Activated CD8-positive, alpha-beta T cell treated with anti-CD3 and anti-CD28 coated beads for 36 hours (primary cell): ENCODE measurements at regions not wholly inside any gene's neighbourhood (a gene's known extent, or its start where the extent isn't known, plus 50 kb on each side); places are given as distances from the start of the nearest gene placed in this dataset.
"Not testable (repeated sequence)": the region's sequence is repeated elsewhere in the genome, so short reads cannot be mapped to it uniquely, and the experiment has no call there.

ENCODE experiments used
- ATAC-seq: fragments of 200-7000 bp; cut with Tn5 transposase; one replicate; pipeline ENCODE4 v1.10.0; 2021; ENCODE audit warnings: mild to moderate bottlenecking, moderate library complexity
- CTCF ChIA-PET: fragments of 350-600 bp; sonication (Branson Sonifier 250); formaldehyde crosslinking; loops from one replicate; lab custom pipeline; 2021; ENCODE audit warnings: antibody characterized with exemption; lab: Charles Lee
- POLR2A ChIA-PET: fragments of 350-600 bp; sonication (Branson Sonifier 250); formaldehyde crosslinking; loops from one replicate; lab custom pipeline; 2021; ENCODE audit warnings: antibody characterized with exemption; lab: Charles Lee
- DNase-seq: peaks from one replicate; pipeline ENCODE4 v3.0.0-alpha.2; 2020
- H3K27ac Mint-ChIP-seq: one replicate; pipeline ENCODE4 v1.8.0; 2021; ENCODE audit warnings: mild to moderate bottlenecking, mixed read lengths
- H3K27me3 Mint-ChIP-seq: one replicate; pipeline ENCODE4 v1.8.0; 2021; ENCODE audit warnings: mixed read lengths
- H3K36me3 Mint-ChIP-seq: one replicate; pipeline ENCODE4 v1.8.0; 2021; ENCODE audit warnings: low read depth, mixed read lengths
- H3K4me1 Mint-ChIP-seq: one replicate; pipeline ENCODE4 v1.8.0; 2021; ENCODE audit warnings: low read depth, mixed read lengths
- H3K4me3 Mint-ChIP-seq: one replicate; pipeline ENCODE4 v1.8.0; 2021; ENCODE audit warnings: mild to moderate bottlenecking, moderate library complexity, mixed read lengths
- H3K9me3 Mint-ChIP-seq: one replicate; pipeline ENCODE4 v1.8.0; 2021; ENCODE audit warnings: mixed read lengths
- intact Hi-C: fragments of 100-400 bp; cut with micrococcal nuclease; formaldehyde crosslinking; loops from one replicate; pipeline ENCODE4 v1.10.0; 2022
- TF ChIP-seq, protein P1 (sequence below): fragments of 200-600 bp; IDR thresholded peaks from one replicate; pipeline ENCODE4 v1.8.0; 2022; ENCODE audit warnings: antibody characterized with exemption, mild to moderate bottlenecking

DNA sequence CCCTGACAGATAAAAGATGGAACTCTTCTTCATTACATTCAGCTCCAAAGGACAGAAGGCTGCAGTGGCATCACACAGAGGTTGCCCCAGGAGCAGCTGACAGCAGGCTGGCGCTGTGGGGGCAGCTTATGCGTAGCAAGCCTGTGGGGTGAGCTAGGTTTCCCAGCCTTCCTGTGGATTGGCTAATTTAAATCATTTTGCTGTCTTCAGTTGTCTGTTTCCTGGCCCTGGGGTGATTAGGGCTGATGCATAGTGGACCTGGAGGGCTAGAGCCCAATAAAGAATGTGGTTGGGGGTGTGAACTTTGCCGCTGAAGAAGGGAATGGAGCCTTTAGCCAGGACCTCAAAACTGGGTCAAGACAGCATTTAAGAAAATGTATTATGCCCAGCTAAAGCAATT lies 1038.0 kb downstream of the SOCS6 start:
- DNase-seq, result no peak

DNA sequence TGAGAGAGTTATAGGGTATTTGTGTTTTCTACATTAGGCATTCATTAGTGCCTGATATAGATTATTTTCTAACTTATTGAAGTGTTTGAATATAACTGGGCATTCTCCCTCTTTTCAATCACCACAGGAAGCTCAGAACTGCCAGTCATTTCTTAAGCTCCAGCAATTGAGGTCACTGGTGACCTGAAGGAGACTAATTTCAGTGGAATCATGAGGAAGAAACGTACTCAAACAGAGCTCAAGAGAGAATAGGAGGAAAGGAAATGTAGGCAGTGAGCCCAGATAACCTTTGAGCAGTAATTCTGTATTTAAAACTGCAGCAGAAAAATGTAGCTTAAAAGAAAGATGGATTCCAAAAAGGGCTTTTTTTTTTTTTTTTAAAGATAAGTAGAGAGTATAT lies 1035.5 kb downstream of the SOCS6 start:
- POLR2A ChIA-PET, result interaction anchor here (0.6 kb wide), 1 partner anchor 444 kb away, joined by 3 read pairs; no protein-coding TSS in a partner anchor
- no peak for ATAC-seq

More for the DNA sequence above, 1038.0 kb downstream of the SOCS6 start:
- TF ChIP-seq, protein P1, sequence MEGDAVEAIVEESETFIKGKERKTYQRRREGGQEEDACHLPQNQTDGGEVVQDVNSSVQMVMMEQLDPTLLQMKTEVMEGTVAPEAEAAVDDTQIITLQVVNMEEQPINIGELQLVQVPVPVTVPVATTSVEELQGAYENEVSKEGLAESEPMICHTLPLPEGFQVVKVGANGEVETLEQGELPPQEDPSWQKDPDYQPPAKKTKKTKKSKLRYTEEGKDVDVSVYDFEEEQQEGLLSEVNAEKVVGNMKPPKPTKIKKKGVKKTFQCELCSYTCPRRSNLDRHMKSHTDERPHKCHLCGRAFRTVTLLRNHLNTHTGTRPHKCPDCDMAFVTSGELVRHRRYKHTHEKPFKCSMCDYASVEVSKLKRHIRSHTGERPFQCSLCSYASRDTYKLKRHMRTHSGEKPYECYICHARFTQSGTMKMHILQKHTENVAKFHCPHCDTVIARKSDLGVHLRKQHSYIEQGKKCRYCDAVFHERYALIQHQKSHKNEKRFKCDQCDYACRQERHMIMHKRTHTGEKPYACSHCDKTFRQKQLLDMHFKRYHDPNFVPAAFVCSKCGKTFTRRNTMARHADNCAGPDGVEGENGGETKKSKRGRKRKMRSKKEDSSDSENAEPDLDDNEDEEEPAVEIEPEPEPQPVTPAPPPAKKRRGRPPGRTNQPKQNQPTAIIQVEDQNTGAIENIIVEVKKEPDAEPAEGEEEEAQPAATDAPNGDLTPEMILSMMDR, result no peak
- intact Hi-C loops, result no loop called here
- no peak overlapping the region for H3K4me3 Mint-ChIP-seq
- H3K9me3 Mint-ChIP-seq, result no peaks in the 10 kb centered on the region
- no peaks in the 10 kb centered on the region for H3K4me1 Mint-ChIP-seq
- H3K36me3 Mint-ChIP-seq, result no peaks in the 10 kb centered on the region
- ChIA-PET POLR2A (no interaction called here), CTCF (no interaction called here)
- H3K27me3 Mint-ChIP-seq, result no peaks in the 10 kb centered on the region
- no peak for ATAC-seq
- H3K27ac Mint-ChIP-seq, result no peak overlapping the region

GRCh38 chr18:71322201-71322600 lies 1033.4 kb downstream of the SOCS6 start:
- Mint-ChIP-seq H3K36me3 (no peaks in the 10 kb centered on the region), H3K4me3 (no peak overlapping the region), H3K27me3 (no peaks in the 10 kb centered on the region), H3K27ac (no peak overlapping the region), H3K9me3 (no peaks in the 10 kb centered on the region), H3K4me1 (no peaks in the 10 kb centered on the region)
- CTCF ChIA-PET, result no interaction called here
- POLR2A ChIA-PET, result no interaction called here
- TF ChIP-seq, protein P1, result no peak
- DNase-seq (no peak), ATAC-seq (no peak)
- intact Hi-C loops, result no loop called here

More for the DNA sequence above, 1035.5 kb downstream of the SOCS6 start:
- Mint-ChIP-seq H3K27ac (no peak overlapping the region), H3K9me3 (no peaks in the 10 kb centered on the region), H3K27me3 (no peaks in the 10 kb centered on the region), H3K36me3 (no peaks in the 10 kb centered on the region), H3K4me1 (no peaks in the 10 kb centered on the region), H3K4me3 (no peak overlapping the region)
- DNase-seq, result no peak
- CTCF ChIA-PET, result no interaction called here
- TF ChIP-seq, protein P1, result no peak
- intact Hi-C loops, result no loop called here

- TF ChIP-seq, protein P1, result no peak
- Mint-ChIP-seq H3K36me3 (no peaks in the 10 kb centered on the region), H3K27me3 (no peaks in the 10 kb centered on the region), H3K27ac (no peak overlapping the region), H3K4me1 (no peaks in the 10 kb centered on the region), H3K9me3 (no peaks in the 10 kb centered on the region), H3K4me3 (no peak overlapping the region)
- ATAC-seq (no peak), DNase-seq (no peak)
- ChIA-PET POLR2A (no interaction called here), CTCF (no interaction called here)
- intact Hi-C loops, result no loop called here
Measured at GRCh38 chr18:71321319-71321718, 1032.5 kb downstream of the SOCS6 start.

DNA sequence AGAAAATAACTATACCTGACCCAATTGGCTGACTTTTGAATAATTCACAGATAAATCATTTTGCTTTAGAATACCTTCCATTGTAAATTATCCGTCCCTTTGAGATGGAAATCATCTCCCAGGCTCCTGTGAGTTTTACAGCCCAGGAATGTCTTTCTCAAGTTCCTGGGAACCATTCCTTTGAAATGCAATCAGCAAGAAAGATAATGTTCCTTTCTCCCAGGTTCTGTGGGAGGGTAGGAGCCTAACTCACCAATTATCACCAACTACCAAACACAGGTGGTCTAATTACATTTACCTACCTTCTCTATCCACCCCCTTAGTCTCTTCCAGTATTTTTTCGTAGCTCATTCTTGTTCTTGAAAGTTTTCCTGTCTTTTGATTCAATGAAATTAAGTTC lies 1016.0 kb downstream of the SOCS6 start:
- CTCF ChIA-PET, result no interaction called here
- DNase-seq (no peak), ATAC-seq (no peak)
- intact Hi-C loops, result no loop called here
- H3K4me1 Mint-ChIP-seq, result no peaks in the 10 kb centered on the region
- no peaks in the 10 kb centered on the region for H3K27me3 Mint-ChIP-seq
- H3K27ac Mint-ChIP-seq, result no peak overlapping the region
- H3K9me3 Mint-ChIP-seq, result no peaks in the 10 kb centered on the region
- TF ChIP-seq, protein P1, result no peak
- no peaks in the 10 kb centered on the region for H3K36me3 Mint-ChIP-seq
- no peak overlapping the region for H3K4me3 Mint-ChIP-seq
- POLR2A ChIA-PET, result no interaction called here

- H3K4me3 Mint-ChIP-seq, H3K27ac Mint-ChIP-seq, H3K9me3 Mint-ChIP-seq, H3K4me1 Mint-ChIP-seq, H3K27me3 Mint-ChIP-seq, intact Hi-C loops, H3K36me3 Mint-ChIP-seq, DNase-seq, CTCF ChIA-PET, POLR2A ChIA-PET, ATAC-seq: not testable (repeated sequence)
Measured at GRCh38 chr18:71303743-71304142, 1014.9 kb downstream of the SOCS6 start.
